CD8-positive, alpha-beta memory T cell (primary cell): ENCODE measurements at regions not wholly inside any gene's neighbourhood (a gene's known extent, or its start where the extent isn't known, plus 50 kb on each side); places are given as distances from the start of the nearest gene placed in this dataset.

Source experiments
- CTCF ChIA-PET: fragments of 350-600 bp; sonication (Branson Sonifier 250); formaldehyde crosslinking; loops from one replicate; lab custom pipeline; 2021; ENCODE audit warnings: antibody characterized with exemption; lab: Charles Lee
- POLR2A ChIA-PET: fragments of 350-600 bp; sonication (Branson Sonifier 250); formaldehyde crosslinking; loops from one replicate; lab custom pipeline; 2021; ENCODE audit warnings: antibody characterized with exemption; lab: Charles Lee
- DNase-seq, 5 donors: peaks; one replicate each; pipeline versions ENCODE4 v3.0.0 to v3.0.0-alpha.2; 2020 to 2022; ENCODE audit warnings: mixed read lengths in 1 of 5
- H3K27ac ChIP-seq: one replicate; pipeline ENCODE4 v1.7.0; 2013; ENCODE audit warnings: low read depth, mild to moderate bottlenecking, low read length, moderate library complexity
- H3K27me3 ChIP-seq: 2 replicates; pipeline ENCODE4 v1.7.0; 2013; ENCODE audit warnings: low read length, mild to moderate bottlenecking; ENCODE audit not compliant: insufficient read depth, poor library complexity, severe bottlenecking
- H3K36me3 ChIP-seq: 2 replicates; pipeline ENCODE4 v1.7.0; 2013; ENCODE audit warnings: mild to moderate bottlenecking, low read length, moderate library complexity; ENCODE audit not compliant: insufficient read depth
- H3K4me1 ChIP-seq: 2 replicates; pipeline ENCODE4 v1.7.0; 2013; ENCODE audit warnings: mild to moderate bottlenecking, low read length, moderate library complexity; ENCODE audit not compliant: insufficient read depth
- H3K4me3 ChIP-seq: 2 replicates; pipeline ENCODE4 v1.7.0; 2013; ENCODE audit warnings: mild to moderate bottlenecking, low read length
- H3K9me3 ChIP-seq: 2 replicates; pipeline ENCODE4 v1.7.0; 2013; ENCODE audit warnings: mild to moderate bottlenecking, low read length
- H3K27ac Mint-ChIP-seq, 8 donors: one replicate each; pipeline ENCODE4 v1.8.0; 2020 to 2021; ENCODE audit warnings: mixed read lengths in 8 of 8, mild to moderate bottlenecking in 6 of 8, inconsistent platforms in 3 of 8, moderate library complexity in 3 of 8
- H3K27me3 Mint-ChIP-seq, 2 donors: one replicate each; pipeline ENCODE4 v1.8.0; 2020 to 2021; ENCODE audit warnings: mixed read lengths in 2 of 2, mild to moderate bottlenecking in 1 of 2, moderate library complexity in 1 of 2
- H3K36me3 Mint-ChIP-seq, 3 donors: one replicate each; pipeline ENCODE4 v1.8.0; 2020 to 2021; ENCODE audit warnings: mixed read lengths in 3 of 3, inconsistent platforms in 1 of 3, mild to moderate bottlenecking in 1 of 3
- H3K4me1 Mint-ChIP-seq, 3 donors: one replicate each; pipeline ENCODE4 v1.8.0; 2020 to 2021; ENCODE audit warnings: mixed read lengths in 3 of 3, inconsistent platforms in 1 of 3, mild to moderate bottlenecking in 1 of 3
- H3K4me3 Mint-ChIP-seq, 7 donors: one replicate each; pipeline ENCODE4 v1.8.0; 2020 to 2021; ENCODE audit warnings: mixed read lengths in 7 of 7, mild to moderate bottlenecking in 6 of 7, moderate library complexity in 4 of 7, inconsistent platforms in 2 of 7
- H3K9me3 Mint-ChIP-seq, 5 donors: one replicate each; pipeline ENCODE4 v1.8.0; 2020 to 2022; ENCODE audit warnings: mixed read lengths in 5 of 5, mild to moderate bottlenecking in 3 of 5, moderate library complexity in 2 of 5, inconsistent platforms in 1 of 5

DNA sequence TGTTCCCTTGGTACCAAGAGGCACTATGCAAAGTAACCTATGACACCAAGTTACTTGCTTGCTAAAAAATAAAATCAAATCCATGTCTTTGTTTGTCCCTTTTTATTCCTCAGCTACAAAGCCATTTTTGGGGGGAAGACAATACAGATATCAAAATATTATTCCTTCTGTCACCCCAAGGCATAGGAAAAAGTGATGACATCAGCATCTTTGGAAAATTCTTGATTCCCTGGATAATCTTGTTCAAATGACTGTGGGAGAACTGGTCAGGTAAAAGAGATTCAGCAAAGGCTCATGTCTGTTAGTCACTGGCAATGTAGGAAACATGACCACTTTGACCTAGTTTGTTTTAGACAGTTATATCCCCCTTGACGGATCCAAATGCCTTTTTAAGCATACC, 373.1 kb downstream of the MAT2B start:
- Mint-ChIP-seq H3K4me1 (no peaks in the 10 kb centered on the region), H3K36me3 (no peaks in the 10 kb centered on the region), H3K27me3 (no peaks in the 10 kb centered on the region), H3K4me3 (no peak overlapping the region), H3K9me3 (peaks cover 0 to 24% (median 1%) of the 10 kb centered on the region in 5 donors), H3K27ac (no peak overlapping the region)
- CTCF ChIA-PET: no interaction called here
- no peak overlapping the region for H3K4me3 ChIP-seq
- H3K9me3 ChIP-seq: no peaks in the 10 kb centered on the region
- H3K27me3 ChIP-seq: no peaks in the 10 kb centered on the region
- POLR2A ChIA-PET: no interaction called here
- no peaks in the 10 kb centered on the region for H3K36me3 ChIP-seq
- DNase-seq: no peak
- H3K4me1 ChIP-seq: no peaks in the 10 kb centered on the region
- no peak overlapping the region for H3K27ac ChIP-seq

DNA sequence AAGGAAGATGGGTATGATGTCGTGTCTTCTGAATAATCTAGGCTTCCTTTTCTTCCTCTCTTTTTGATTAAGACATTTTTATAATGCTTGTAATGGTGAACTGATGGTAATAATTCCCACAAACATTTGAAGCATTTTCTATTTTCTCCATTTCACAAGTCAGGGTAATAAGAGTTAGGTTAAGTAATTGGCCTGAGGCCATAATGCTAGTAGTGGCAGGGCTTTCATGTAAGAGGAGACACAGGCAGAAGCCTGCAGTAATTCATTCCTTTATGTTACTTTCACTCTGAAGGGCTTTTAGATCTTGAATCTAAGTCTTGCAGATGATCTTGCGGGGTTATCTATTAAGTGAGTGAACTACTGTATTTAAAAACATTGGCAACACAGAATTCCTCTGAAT, 374.9 kb downstream of the MAT2B start:
- ChIA-PET POLR2A (no interaction called here), CTCF (no interaction called here)
- no peaks in the 10 kb centered on the region for H3K27me3 ChIP-seq
- H3K27me3 Mint-ChIP-seq: no peaks in the 10 kb centered on the region
- H3K36me3 ChIP-seq: no peaks in the 10 kb centered on the region
- DNase-seq: no peak
- no peaks in the 10 kb centered on the region for H3K4me1 Mint-ChIP-seq
- no peak overlapping the region for H3K4me3 Mint-ChIP-seq
- no peak overlapping the region for H3K27ac ChIP-seq
- H3K36me3 Mint-ChIP-seq: no peaks in the 10 kb centered on the region
- no peak overlapping the region for H3K27ac Mint-ChIP-seq
- no peaks in the 10 kb centered on the region for H3K4me1 ChIP-seq
- H3K4me3 ChIP-seq: no peak overlapping the region
- peaks cover 0 to 27% (median 0%) of the 10 kb centered on the region in 5 donors for H3K9me3 Mint-ChIP-seq
- no peaks in the 10 kb centered on the region for H3K9me3 ChIP-seq

DNA sequence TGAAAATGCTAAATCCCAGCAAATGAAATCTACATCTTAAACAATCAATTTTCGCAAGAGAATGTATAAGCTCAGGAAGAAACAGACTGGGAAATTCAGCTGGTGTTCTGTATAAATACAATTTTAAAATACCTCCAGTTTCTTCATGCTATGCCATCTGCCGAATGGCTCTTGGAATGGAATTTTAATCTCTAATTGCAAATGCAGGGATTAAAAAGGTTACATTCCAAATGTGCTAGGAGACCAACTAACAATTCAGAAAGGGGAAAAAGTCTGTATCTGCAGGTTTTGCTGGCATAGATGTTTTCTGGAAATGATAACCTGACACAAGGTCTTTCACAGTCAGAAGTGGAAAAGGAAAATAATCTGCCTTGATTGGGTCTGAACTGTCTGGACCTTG, 379.7 kb downstream of the MAT2B start:
- no peak overlapping the region for H3K27ac Mint-ChIP-seq
- Histone ChIP-seq H3K36me3 (no peaks in the 10 kb centered on the region), H3K27ac (no peak overlapping the region), H3K27me3 (no peaks in the 10 kb centered on the region), H3K4me1 (no peaks in the 10 kb centered on the region), H3K9me3 (no peaks in the 10 kb centered on the region), H3K4me3 (no peak overlapping the region)
- no peaks in the 10 kb centered on the region for H3K27me3 Mint-ChIP-seq
- no peaks in the 10 kb centered on the region for H3K4me1 Mint-ChIP-seq
- ChIA-PET CTCF (no interaction called here), POLR2A (no interaction called here)
- H3K4me3 Mint-ChIP-seq: no peak overlapping the region
- H3K36me3 Mint-ChIP-seq: no peaks in the 10 kb centered on the region
- DNase-seq: no peak
- peaks cover 1 to 14% (median 2%) of the 10 kb centered on the region in 5 donors for H3K9me3 Mint-ChIP-seq

DNA sequence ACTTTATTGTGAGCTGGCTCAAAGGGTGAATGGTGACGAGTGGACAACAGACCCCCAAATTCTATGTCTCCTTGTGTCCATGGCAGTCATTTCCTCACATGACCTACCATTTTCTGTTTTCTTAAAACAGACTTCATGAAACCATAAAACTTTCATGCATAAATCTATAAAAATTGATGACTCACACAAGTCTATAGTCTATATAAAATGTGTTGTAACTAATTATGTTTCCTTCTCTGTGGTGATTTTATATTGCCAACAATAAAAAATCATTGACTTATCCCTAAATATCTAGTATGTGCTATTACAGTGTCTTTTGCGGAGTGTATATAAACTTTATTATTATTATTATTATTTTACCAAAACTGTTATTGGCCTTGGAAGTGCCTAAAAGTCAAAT, 382.4 kb downstream of the MAT2B start:
- no peaks in the 10 kb centered on the region for H3K27me3 ChIP-seq
- H3K27ac ChIP-seq: no peak overlapping the region
- CTCF ChIA-PET: no interaction called here
- POLR2A ChIA-PET: no interaction called here
- H3K4me1 Mint-ChIP-seq: no peaks in the 10 kb centered on the region
- H3K27me3 Mint-ChIP-seq: no peaks in the 10 kb centered on the region
- peaks cover 3 to 20% (median 4%) of the 10 kb centered on the region in 5 donors for H3K9me3 Mint-ChIP-seq
- no peak overlapping the region for H3K4me3 Mint-ChIP-seq
- peak overlapping the region in 1 of 8 donors; percentile 24 for H3K27ac Mint-ChIP-seq
- H3K36me3 ChIP-seq: no peaks in the 10 kb centered on the region
- no peaks in the 10 kb centered on the region for H3K4me1 ChIP-seq
- H3K4me3 ChIP-seq: no peak overlapping the region
- H3K36me3 Mint-ChIP-seq: no peaks in the 10 kb centered on the region
- DNase-seq: no peak
- H3K9me3 ChIP-seq: no peaks in the 10 kb centered on the region

DNA sequence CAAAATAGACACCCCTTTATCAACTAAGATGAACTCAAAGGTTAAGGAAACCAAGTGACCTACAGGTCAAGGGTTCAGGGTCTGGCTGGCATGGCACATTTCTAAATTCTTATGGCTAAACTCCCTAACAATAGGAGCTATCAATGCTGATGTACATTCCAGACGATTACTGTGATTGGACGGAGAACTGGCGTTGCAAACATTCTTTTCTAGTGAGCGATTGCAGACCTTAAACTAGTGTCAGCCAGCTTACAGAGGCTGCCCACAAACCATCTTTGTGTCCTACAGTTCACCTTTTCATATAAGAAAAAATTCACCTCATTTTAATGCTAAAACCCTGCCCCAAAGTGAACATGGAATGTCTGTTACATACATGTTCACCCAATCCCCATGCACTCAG, 382.9 kb downstream of the MAT2B start:
- DNase-seq: no peak
- no peaks in the 10 kb centered on the region for H3K4me1 Mint-ChIP-seq
- POLR2A ChIA-PET: no interaction called here
- no peaks in the 10 kb centered on the region for H3K4me1 ChIP-seq
- H3K4me3 ChIP-seq: no peak overlapping the region
- H3K9me3 Mint-ChIP-seq: peaks cover 3 to 19% (median 7%) of the 10 kb centered on the region in 5 donors
- no peaks in the 10 kb centered on the region for H3K36me3 Mint-ChIP-seq
- no peaks in the 10 kb centered on the region for H3K27me3 Mint-ChIP-seq
- H3K27me3 ChIP-seq: no peaks in the 10 kb centered on the region
- H3K4me3 Mint-ChIP-seq: no peak overlapping the region
- CTCF ChIA-PET: no interaction called here
- no peak overlapping the region for H3K27ac ChIP-seq
- no peak overlapping the region for H3K27ac Mint-ChIP-seq
- no peaks in the 10 kb centered on the region for H3K9me3 ChIP-seq
- no peaks in the 10 kb centered on the region for H3K36me3 ChIP-seq

DNA sequence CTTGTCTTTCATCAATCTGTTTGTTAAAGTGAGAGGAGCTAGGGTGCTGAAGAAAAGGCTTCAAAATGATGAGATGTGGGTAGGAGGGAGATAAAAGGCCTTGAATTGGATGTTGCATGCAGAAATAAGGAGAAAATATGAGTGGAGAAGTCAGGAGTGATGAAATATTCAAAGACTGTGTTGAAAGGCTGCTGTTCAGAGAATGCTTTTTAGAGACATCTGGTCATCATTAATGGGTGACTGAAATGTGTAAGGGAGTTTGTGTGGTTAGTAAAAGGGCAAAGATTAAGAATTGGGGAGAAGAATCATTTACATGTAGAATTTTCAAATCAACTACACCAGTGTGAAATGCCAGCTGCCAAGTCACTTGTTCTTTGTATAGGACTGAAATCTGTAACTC, 383.9 kb downstream of the MAT2B start:
- Histone ChIP-seq H3K9me3 (no peaks in the 10 kb centered on the region), H3K4me3 (no peak overlapping the region), H3K27ac (no peak overlapping the region), H3K36me3 (no peaks in the 10 kb centered on the region), H3K4me1 (no peaks in the 10 kb centered on the region), H3K27me3 (no peaks in the 10 kb centered on the region)
- no peak for DNase-seq
- POLR2A ChIA-PET: no interaction called here
- Mint-ChIP-seq H3K4me3 (no peak overlapping the region), H3K9me3 (peaks cover 3 to 12% (median 6%) of the 10 kb centered on the region in 5 donors), H3K36me3 (no peaks in the 10 kb centered on the region), H3K27ac (no peak overlapping the region), H3K4me1 (no peaks in the 10 kb centered on the region), H3K27me3 (no peaks in the 10 kb centered on the region)
- CTCF ChIA-PET: no interaction called here

DNA sequence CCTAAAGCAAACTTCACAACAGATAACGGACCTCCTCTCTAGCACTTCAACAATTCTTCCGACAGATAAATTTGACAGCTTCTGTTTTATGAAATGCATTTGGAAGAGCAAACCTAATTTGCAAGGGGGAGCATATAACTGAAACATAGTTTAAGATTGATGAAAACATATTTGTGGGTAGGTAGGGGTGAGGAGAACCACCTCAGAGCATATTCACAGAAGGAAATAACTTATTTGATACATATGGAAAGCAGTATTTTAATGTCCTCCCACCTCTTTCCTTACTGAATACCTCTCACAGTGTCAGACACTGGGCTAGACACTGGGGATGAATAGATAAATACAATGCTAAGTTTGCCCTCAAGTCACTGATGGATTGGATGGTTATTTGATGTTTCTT, 384.8 kb downstream of the MAT2B start:
- Histone ChIP-seq H3K9me3 (no peaks in the 10 kb centered on the region), H3K27me3 (no peaks in the 10 kb centered on the region), H3K27ac (no peak overlapping the region), H3K4me1 (no peaks in the 10 kb centered on the region), H3K36me3 (no peaks in the 10 kb centered on the region), H3K4me3 (no peak overlapping the region)
- POLR2A ChIA-PET: no interaction called here
- no peak for DNase-seq
- H3K4me1 Mint-ChIP-seq: no peaks in the 10 kb centered on the region
- peaks cover 3 to 11% (median 6%) of the 10 kb centered on the region in 5 donors for H3K9me3 Mint-ChIP-seq
- no peak overlapping the region for H3K27ac Mint-ChIP-seq
- H3K36me3 Mint-ChIP-seq: no peaks in the 10 kb centered on the region
- CTCF ChIA-PET: no interaction called here
- no peak overlapping the region for H3K4me3 Mint-ChIP-seq
- no peaks in the 10 kb centered on the region for H3K27me3 Mint-ChIP-seq

DNA sequence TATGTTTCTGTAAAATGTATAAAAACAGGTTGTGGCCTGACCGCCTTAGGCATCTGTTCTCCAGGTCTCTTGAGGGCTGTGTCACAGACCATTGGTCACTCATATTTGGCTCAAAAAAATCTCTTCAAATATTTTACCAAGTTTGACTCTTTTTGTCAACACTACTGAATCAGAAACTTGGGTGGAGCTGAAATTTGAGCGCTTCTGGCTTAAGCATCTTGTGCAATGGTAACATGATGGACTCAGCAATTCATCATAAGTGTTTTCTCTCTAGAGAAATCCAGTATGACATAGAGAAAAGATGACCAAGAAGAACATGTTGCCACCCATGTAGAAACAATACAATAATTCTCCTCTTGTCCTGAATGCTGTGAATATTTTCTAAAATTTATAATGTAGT, 387.9 kb downstream of the MAT2B start:
- Histone ChIP-seq H3K27me3 (no peaks in the 10 kb centered on the region), H3K4me1 (no peaks in the 10 kb centered on the region), H3K4me3 (no peak overlapping the region), H3K27ac (no peak overlapping the region), H3K9me3 (no peaks in the 10 kb centered on the region), H3K36me3 (no peaks in the 10 kb centered on the region)
- Mint-ChIP-seq H3K4me1 (no peaks in the 10 kb centered on the region), H3K27ac (no peak overlapping the region), H3K4me3 (no peak overlapping the region), H3K27me3 (no peaks in the 10 kb centered on the region), H3K36me3 (no peaks in the 10 kb centered on the region), H3K9me3 (peaks cover 2 to 14% (median 5%) of the 10 kb centered on the region in 5 donors)
- POLR2A ChIA-PET: no interaction called here
- CTCF ChIA-PET: no interaction called here
- no peak for DNase-seq

DNA sequence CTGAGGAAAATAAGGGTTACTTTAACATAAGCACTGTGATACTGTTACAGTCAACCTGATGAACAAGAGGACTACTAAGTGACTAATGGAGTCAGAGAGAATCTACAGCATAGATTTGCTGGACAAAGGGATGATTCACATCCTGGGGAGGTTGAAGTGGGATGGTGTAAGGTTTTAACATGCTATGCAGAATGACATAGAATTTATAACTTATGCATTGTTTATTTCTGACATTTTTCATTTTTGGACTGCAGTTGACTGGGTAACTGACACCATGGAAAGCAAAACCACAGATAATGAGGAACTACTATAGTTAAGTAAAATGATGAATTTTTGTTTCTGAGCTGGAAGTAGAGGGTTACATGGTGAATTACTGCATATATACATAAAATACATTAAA, 389.2 kb downstream of the MAT2B start:
- no peak for DNase-seq
- H3K27ac ChIP-seq: no peak overlapping the region
- no peaks in the 10 kb centered on the region for H3K4me1 Mint-ChIP-seq
- no peaks in the 10 kb centered on the region for H3K27me3 ChIP-seq
- no peaks in the 10 kb centered on the region for H3K36me3 ChIP-seq
- POLR2A ChIA-PET: no interaction called here
- H3K4me3 Mint-ChIP-seq: no peak overlapping the region
- H3K9me3 ChIP-seq: no peaks in the 10 kb centered on the region
- H3K9me3 Mint-ChIP-seq: peaks cover 0 to 25% (median 8%) of the 10 kb centered on the region in 5 donors
- no peak overlapping the region for H3K27ac Mint-ChIP-seq
- H3K27me3 Mint-ChIP-seq: no peaks in the 10 kb centered on the region
- CTCF ChIA-PET: no interaction called here
- H3K4me1 ChIP-seq: no peaks in the 10 kb centered on the region
- H3K4me3 ChIP-seq: no peak overlapping the region
- H3K36me3 Mint-ChIP-seq: no peaks in the 10 kb centered on the region
